WTC11 (cell line): ENCODE measurements at regions not wholly inside any gene's neighbourhood (a gene's known extent, or its start where the extent isn't known, plus 50 kb on each side); places are given as distances from the start of the nearest gene placed in this dataset.

Experiments used
- ATAC-seq: fragments of 200-7000 bp; cut with Tn5 transposase; 2 replicates; pipeline ENCODE4 v1.10.0; 2021; ENCODE audit warnings: mild to moderate bottlenecking, moderate library complexity
- CTCF ChIA-PET: fragments of 300-600 bp; sonication (Branson Sonifier 250); formaldehyde crosslinking; loops from one replicate; lab custom pipeline; 2021; ENCODE audit warnings: antibody characterized with exemption; lab: Charles Lee
- POLR2A ChIA-PET: fragments of 350-600 bp; sonication (Branson Sonifier 250); formaldehyde crosslinking; loops from one replicate; lab custom pipeline; 2021; ENCODE audit warnings: antibody characterized with exemption; lab: Charles Lee
- DNase-seq: peaks from one replicate; pipeline ENCODE4 v3.0.0; 2021; ENCODE audit warnings: low spot score
- H3K27ac Mint-ChIP-seq: 2 replicates; pipeline ENCODE4 v1.8.0; 2021; ENCODE audit warnings: mixed read lengths
- H3K27me3 Mint-ChIP-seq: 2 replicates; pipeline ENCODE4 v1.8.0; 2021; ENCODE audit warnings: low read depth, mild to moderate bottlenecking, moderate library complexity, mixed read lengths
- H3K36me3 Mint-ChIP-seq: 2 replicates; pipeline ENCODE4 v1.8.0; 2021; ENCODE audit warnings: mixed read lengths
- H3K4me1 Mint-ChIP-seq: 2 replicates; pipeline ENCODE4 v1.8.0; 2022; ENCODE audit warnings: mixed read lengths
- H3K4me3 Mint-ChIP-seq: 2 replicates; pipeline ENCODE4 v1.8.0; 2021; ENCODE audit warnings: mild to moderate bottlenecking, moderate library complexity, mixed read lengths
- H3K9me3 Mint-ChIP-seq: 2 replicates; pipeline ENCODE4 v1.8.0; 2021; ENCODE audit warnings: mixed read lengths
- ATF1 ChIP-seq: sonication (generic); formaldehyde crosslinking; IDR thresholded peaks from 2 replicates; pipeline ENCODE4 v1.8.1; 2023; ENCODE audit warnings: mild to moderate bottlenecking, moderate library complexity, missing genetic modification reagents
- CBFB ChIP-seq: sonication (generic); formaldehyde crosslinking; IDR thresholded peaks from 2 replicates; pipeline ENCODE4 v1.8.1; 2022; ENCODE audit warnings: mild to moderate bottlenecking, low read depth, missing genetic modification reagents
- CREB1 ChIP-seq: sonication (generic); formaldehyde crosslinking; IDR thresholded peaks from 2 replicates; pipeline ENCODE4 v1.8.0; 2023; ENCODE audit warnings: mild to moderate bottlenecking, missing genetic modification reagents
- FOXJ3 ChIP-seq: sonication (generic); formaldehyde crosslinking; IDR thresholded peaks from 2 replicates; pipeline ENCODE4 v1.9.0; 2021; ENCODE audit warnings: missing genetic modification reagents, mild to moderate bottlenecking, borderline replicate concordance
- FOXP1 ChIP-seq: sonication (generic); formaldehyde crosslinking; IDR thresholded peaks from 2 replicates; pipeline ENCODE4 v1.8.0; 2022; ENCODE audit warnings: missing genetic modification reagents, mild to moderate bottlenecking, moderate library complexity, borderline replicate concordance
- MXD4 ChIP-seq: fragments of 250-450 bp; sonication (Bioruptor Pico); IDR thresholded peaks from 2 replicates; pipeline ENCODE4 v1.8.0; 2021; ENCODE audit warnings: mild to moderate bottlenecking, moderate library complexity, borderline replicate concordance
- NR3C1 ChIP-seq: sonication (generic); formaldehyde crosslinking; conservative IDR thresholded peaks from 2 replicates; pipeline ENCODE4 v1.8.1; 2023; ENCODE audit warnings: low read depth, mild to moderate bottlenecking, missing genetic modification reagents
- ZNF219 ChIP-seq: sonication (generic); formaldehyde crosslinking; IDR thresholded peaks from 2 replicates; pipeline ENCODE4 v1.8.0; 2023; ENCODE audit warnings: missing genetic modification reagents, mild to moderate bottlenecking, borderline replicate concordance
- ZNF232 ChIP-seq: sonication (generic); formaldehyde crosslinking; IDR thresholded peaks from 2 replicates; pipeline ENCODE4 v1.8.0; 2022; ENCODE audit warnings: mild to moderate bottlenecking, missing genetic modification reagents
- ZNF416 ChIP-seq: fragments of 250-450 bp; sonication (Bioruptor Pico); IDR thresholded peaks from 2 replicates; pipeline ENCODE4 v1.9.0; 2021; ENCODE audit warnings: mild to moderate bottlenecking, inconsistent platforms
- TF ChIP-seq, protein P1 (sequence below): fragments of 250-450 bp; sonication (Bioruptor Pico); IDR thresholded peaks from 2 replicates; pipeline ENCODE4 v1.8.0; 2021; ENCODE audit warnings: mild to moderate bottlenecking
- TF ChIP-seq, protein P2 (sequence below): fragments of 250-450 bp; sonication (Bioruptor Pico); IDR thresholded peaks from 2 replicates; pipeline ENCODE4 v1.9.0; 2021; ENCODE audit warnings: mild to moderate bottlenecking
- TF ChIP-seq, protein P3 (sequence below): sonication (generic); formaldehyde crosslinking; IDR thresholded peaks from 2 replicates; pipeline ENCODE4 v1.8.1; 2023; ENCODE audit warnings: mild to moderate bottlenecking, missing genetic modification reagents, moderate library complexity
- TF ChIP-seq, protein P4 (sequence below): fragments of 200-600 bp; IDR thresholded peaks from 2 replicates; pipeline ENCODE4 v1.8.0; 2022; ENCODE audit warnings: antibody characterized with exemption
- TF ChIP-seq, protein P5 (sequence below): fragments of 250-450 bp; sonication (Bioruptor Pico); IDR thresholded peaks from 2 replicates; pipeline ENCODE4 v1.9.0; 2021; ENCODE audit warnings: mild to moderate bottlenecking, borderline replicate concordance

GRCh38 chr2:142572346-142573132, 304.9 kb upstream of the KYNU start (continued):
- TF ChIP-seq ZNF232, result no peak
- TF ChIP-seq ZNF416, result no peak

DNA sequence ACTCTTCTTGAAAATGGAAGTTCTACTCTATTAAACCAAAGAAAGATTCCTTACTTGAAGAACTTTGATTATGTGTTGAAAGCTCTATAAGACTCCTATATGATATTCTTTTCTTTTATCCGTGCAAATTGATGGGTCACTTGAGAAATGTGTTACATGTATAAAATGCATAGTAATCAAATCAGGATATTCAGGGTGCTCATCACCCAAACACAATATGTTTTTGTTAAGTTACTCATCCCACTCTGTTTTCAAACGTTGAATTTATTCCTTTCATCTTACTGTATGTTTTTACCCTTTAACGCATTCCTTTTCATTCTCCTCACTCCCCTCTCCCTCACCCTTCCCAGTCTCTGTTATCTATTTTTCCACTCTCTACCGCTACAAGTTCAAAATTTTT, 305.5 kb upstream of the KYNU start:
- Mint-ChIP-seq H3K27ac (no peak overlapping the region), H3K27me3 (no peaks in the 10 kb centered on the region), H3K9me3 (no peaks in the 10 kb centered on the region), H3K4me1 (peaks cover 13% of the 10 kb centered on the region), H3K4me3 (no peak overlapping the region), H3K36me3 (no peaks in the 10 kb centered on the region)
- no peak for DNase-seq
- POLR2A ChIA-PET, result no interaction called here
- CTCF ChIA-PET, result interaction anchor here (0.9 kb wide), 1 partner anchor 391 kb away, joined by 3 read pairs; no protein-coding TSS in a partner anchor
- no peak for ATAC-seq
- no peak for TF ChIP-seq FOXP1 (CRISPR knock-in tag)
- TF ChIP-seq MXD4 (CRISPR knock-in tag), result no peak
- TF ChIP-seq ATF1, result no peak
- TF ChIP-seq CBFB (CRISPR knock-in tag), result no peak
- TF ChIP-seq, protein P1, sequence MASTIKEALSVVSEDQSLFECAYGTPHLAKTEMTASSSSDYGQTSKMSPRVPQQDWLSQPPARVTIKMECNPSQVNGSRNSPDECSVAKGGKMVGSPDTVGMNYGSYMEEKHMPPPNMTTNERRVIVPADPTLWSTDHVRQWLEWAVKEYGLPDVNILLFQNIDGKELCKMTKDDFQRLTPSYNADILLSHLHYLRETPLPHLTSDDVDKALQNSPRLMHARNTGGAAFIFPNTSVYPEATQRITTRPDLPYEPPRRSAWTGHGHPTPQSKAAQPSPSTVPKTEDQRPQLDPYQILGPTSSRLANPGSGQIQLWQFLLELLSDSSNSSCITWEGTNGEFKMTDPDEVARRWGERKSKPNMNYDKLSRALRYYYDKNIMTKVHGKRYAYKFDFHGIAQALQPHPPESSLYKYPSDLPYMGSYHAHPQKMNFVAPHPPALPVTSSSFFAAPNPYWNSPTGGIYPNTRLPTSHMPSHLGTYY (CRISPR knock-in tag), result no peak
- TF ChIP-seq, protein P2, sequence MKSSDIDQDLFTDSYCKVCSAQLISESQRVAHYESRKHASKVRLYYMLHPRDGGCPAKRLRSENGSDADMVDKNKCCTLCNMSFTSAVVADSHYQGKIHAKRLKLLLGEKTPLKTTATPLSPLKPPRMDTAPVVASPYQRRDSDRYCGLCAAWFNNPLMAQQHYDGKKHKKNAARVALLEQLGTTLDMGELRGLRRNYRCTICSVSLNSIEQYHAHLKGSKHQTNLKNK (CRISPR knock-in tag), result no peak
- TF ChIP-seq CREB1, result no peak
- no peak for TF ChIP-seq FOXJ3 (CRISPR knock-in tag)
- TF ChIP-seq, protein P3, sequence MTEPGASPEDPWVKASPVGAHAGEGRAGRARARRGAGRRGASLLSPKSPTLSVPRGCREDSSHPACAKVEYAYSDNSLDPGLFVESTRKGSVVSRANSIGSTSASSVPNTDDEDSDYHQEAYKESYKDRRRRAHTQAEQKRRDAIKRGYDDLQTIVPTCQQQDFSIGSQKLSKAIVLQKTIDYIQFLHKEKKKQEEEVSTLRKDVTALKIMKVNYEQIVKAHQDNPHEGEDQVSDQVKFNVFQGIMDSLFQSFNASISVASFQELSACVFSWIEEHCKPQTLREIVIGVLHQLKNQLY (CRISPR knock-in tag), result no peak
- TF ChIP-seq, protein P4, sequence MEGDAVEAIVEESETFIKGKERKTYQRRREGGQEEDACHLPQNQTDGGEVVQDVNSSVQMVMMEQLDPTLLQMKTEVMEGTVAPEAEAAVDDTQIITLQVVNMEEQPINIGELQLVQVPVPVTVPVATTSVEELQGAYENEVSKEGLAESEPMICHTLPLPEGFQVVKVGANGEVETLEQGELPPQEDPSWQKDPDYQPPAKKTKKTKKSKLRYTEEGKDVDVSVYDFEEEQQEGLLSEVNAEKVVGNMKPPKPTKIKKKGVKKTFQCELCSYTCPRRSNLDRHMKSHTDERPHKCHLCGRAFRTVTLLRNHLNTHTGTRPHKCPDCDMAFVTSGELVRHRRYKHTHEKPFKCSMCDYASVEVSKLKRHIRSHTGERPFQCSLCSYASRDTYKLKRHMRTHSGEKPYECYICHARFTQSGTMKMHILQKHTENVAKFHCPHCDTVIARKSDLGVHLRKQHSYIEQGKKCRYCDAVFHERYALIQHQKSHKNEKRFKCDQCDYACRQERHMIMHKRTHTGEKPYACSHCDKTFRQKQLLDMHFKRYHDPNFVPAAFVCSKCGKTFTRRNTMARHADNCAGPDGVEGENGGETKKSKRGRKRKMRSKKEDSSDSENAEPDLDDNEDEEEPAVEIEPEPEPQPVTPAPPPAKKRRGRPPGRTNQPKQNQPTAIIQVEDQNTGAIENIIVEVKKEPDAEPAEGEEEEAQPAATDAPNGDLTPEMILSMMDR, result no peak
- TF ChIP-seq, protein P5, sequence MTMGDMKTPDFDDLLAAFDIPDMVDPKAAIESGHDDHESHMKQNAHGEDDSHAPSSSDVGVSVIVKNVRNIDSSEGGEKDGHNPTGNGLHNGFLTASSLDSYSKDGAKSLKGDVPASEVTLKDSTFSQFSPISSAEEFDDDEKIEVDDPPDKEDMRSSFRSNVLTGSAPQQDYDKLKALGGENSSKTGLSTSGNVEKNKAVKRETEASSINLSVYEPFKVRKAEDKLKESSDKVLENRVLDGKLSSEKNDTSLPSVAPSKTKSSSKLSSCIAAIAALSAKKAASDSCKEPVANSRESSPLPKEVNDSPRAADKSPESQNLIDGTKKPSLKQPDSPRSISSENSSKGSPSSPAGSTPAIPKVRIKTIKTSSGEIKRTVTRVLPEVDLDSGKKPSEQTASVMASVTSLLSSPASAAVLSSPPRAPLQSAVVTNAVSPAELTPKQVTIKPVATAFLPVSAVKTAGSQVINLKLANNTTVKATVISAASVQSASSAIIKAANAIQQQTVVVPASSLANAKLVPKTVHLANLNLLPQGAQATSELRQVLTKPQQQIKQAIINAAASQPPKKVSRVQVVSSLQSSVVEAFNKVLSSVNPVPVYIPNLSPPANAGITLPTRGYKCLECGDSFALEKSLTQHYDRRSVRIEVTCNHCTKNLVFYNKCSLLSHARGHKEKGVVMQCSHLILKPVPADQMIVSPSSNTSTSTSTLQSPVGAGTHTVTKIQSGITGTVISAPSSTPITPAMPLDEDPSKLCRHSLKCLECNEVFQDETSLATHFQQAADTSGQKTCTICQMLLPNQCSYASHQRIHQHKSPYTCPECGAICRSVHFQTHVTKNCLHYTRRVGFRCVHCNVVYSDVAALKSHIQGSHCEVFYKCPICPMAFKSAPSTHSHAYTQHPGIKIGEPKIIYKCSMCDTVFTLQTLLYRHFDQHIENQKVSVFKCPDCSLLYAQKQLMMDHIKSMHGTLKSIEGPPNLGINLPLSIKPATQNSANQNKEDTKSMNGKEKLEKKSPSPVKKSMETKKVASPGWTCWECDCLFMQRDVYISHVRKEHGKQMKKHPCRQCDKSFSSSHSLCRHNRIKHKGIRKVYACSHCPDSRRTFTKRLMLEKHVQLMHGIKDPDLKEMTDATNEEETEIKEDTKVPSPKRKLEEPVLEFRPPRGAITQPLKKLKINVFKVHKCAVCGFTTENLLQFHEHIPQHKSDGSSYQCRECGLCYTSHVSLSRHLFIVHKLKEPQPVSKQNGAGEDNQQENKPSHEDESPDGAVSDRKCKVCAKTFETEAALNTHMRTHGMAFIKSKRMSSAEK, result no peak
- no peak for TF ChIP-seq ZNF219 (CRISPR knock-in tag)
- TF ChIP-seq NR3C1, result no peak
- TF ChIP-seq, all 79 proteins: peak for 0

GRCh38 chr2:142562900-142563299, 314.6 kb upstream of the KYNU start:
- ChIA-PET CTCF (no interaction called here), POLR2A (no interaction called here)
- Mint-ChIP-seq H3K27me3 (no peaks in the 10 kb centered on the region), H3K9me3 (no peaks in the 10 kb centered on the region), H3K4me1 (0 out of 2 replicates have a peak, but pooled peaks cover 4% of the 10 kb centered on the region), H3K27ac (no peak overlapping the region), H3K36me3 (no peaks in the 10 kb centered on the region), H3K4me3 (no peak overlapping the region)
- ATAC-seq (no peak), DNase-seq (no peak)
- TF ChIP-seq NR3C1, result no peak
